NT2/D1 (cell line): ENCODE measurements at regions not wholly inside any gene's neighbourhood (a gene's known extent, or its start where the extent isn't known, plus 50 kb on each side); places are given as distances from the start of the nearest gene placed in this dataset.

Experiments used
- SUZ12 ChIP-seq: IDR thresholded peaks from 2 replicates; pipeline ENCODE4 v1.6.1; 2011; ENCODE audit not compliant: insufficient read length, insufficient read depth; ENCODE audit errors: extremely low read depth
- YY1 ChIP-seq: IDR thresholded peaks from 2 replicates; pipeline ENCODE4 v1.6.1; 2011; ENCODE audit not compliant: insufficient read length, insufficient read depth

- TF ChIP-seq YY1 (no peak), SUZ12 (no peak)
Measured at GRCh38 chr11:95713428-95713827, 76.2 kb downstream of the FAM76B start.
